NOMO-1 (cell line): ENCODE measurements at regions not wholly inside any gene's neighbourhood (a gene's known extent, or its start where the extent isn't known, plus 50 kb on each side); places are given as distances from the start of the nearest gene placed in this dataset.

Experiments used
- DNase-seq, 2 experiments: peaks; one replicate each; lab custom pipeline; 2025; ENCODE audit not compliant: unreplicated experiment in 2 of 2; lab: John Stamatoyannopoulos, UW

DNA sequence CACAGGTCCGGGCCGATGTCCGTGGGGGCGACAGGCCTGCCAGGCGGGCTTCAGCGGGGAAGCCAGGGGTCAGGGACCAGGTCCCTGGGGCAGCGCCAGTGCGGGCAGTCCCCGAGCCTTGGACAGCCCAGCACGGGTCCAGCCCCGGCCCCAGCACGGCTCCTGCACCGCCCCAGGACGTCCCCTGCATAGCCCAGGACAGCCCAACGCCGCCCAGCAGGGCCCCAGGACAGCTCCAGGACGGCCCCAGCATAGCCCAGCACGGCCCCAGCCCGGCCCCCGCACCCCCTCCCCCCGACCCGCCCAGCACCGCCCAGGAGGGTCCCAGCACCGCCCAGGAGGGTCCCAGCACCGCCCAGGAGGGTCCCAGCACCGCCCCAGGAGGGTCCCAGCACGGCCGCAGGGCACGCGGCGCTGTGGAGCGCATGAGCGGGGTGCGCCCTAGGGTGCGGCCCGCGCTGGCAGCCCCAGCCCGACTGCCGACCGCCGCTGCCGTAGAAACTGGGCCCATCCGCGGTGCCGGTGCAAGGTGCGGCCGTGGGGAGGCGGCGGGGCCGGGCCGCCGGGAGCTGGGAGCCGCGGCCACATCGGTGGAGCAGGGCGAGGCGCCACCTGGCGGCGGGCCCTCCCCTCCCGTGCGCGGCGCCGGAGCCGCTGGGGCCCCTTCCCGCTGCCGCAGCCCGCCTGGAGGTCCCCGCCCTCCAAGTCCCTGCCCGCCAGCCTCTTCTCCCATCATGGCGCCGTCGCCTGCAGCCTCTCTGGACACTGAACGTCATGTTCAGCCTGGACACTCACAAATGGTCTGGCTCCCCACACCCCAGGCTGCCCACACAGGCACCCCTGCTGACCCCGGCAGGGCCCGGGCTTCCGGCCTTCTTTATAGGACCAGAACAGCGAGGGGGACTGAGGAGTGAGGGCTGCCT is 106.8 kb upstream of the NKX1-1 start:
- peak; percentile 2 to 11 for DNase-seq

DNA sequence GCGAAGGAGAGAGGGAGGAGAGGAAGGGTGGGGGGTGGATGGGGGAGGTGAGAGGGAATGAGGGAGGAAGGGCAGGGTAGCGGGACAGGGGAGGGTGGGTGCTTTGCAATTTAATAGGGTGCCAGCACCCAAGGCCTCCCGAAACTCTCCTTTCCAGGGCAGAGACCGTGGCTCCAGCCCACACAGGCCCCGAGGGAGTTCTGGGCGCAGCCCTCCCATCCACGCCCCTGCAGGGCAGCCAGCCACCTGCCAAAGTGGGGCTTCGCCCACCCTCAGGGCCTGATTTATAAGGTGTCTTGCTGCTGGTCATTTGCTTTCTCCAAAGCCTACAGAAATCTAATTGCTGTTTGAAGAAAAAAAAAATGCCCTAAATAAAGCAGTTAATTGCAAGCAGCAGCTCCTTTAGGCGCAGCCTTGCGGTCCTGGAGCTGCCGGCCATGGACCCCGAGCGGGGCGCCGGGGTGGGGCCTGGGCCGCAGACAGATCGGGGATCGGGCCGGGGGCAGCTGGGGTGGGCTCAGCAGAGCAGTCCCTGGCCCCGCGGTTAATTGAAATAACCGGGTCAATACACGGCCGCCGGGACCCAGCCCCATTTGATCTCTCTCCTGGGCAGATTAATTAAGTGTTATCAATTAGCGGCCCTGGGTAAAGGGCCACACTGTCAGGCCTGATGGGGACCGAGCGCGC is 106.0 kb upstream of the NKX1-1 start:
- no peak for DNase-seq

DNA sequence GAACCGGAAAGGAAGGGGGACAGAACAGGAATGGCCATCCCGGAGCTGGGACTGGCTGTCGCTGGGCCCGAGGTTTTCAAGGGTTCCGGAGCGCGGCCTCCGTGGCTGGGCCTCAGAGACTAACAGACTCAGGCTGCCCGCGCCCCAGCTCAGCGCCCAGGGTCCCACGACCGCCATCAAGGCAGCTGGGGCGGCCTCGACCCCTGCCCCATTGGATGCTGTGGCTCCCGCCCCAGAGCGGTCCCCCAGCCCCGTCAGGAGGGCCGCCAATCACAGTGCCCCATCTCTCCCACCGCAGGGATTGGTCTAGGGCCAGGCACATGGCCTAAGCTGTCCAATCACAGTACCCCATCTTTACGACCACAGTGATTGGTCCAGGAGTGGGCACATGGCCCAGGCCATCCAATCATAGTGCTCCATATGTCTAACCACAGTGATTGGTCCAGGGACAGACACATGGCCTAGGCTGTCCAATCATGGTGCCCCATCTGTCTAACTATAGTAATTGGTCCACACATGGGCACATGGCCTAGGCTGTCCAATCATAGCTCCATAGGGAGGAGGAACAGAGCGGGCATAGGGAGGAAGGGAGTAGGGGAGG is 105.3 kb upstream of the NKX1-1 start:
- DNase-seq = no peak

DNA sequence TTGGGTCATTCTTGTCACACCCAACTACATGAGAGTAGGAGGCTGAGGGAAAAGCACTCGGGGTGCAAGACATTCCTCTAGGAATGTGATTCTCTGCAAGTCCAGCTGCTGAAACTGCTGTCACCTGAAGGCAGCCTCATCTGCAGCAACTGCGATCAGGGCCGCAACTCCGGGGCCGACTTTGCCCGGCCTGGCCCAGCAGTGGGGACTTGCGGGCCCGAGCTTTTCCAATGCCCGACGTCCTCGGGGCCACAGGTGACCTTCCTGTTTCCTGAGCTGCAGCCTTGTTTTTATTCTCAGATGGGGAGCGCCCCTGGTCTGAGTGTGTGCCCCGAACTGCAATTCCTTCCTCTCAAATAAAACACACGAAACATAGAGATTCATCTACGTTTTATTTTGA is 104.7 kb upstream of the NKX1-1 start:
- DNase-seq = no peak

DNA sequence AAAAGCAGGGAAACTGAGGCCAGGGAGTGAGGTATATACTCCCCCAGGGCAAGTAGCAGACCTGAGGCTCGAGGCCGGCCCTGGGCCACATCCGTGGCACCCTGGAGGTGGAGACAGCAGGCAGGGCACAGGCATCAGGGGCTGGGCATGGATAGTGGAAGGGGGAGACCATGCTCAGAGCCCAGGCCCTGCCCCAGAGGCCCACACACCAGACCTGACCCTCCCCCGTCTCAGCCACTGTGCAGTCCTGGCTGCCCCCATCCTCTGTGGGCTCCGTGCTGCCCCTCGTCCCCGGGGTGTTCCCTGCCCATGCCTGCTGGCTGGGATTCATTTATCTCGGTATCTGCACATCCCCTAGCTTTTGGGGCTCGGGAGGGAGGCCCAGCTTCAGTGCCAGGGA is 103.1 kb upstream of the NKX1-1 start:
- no peak for DNase-seq

DNA sequence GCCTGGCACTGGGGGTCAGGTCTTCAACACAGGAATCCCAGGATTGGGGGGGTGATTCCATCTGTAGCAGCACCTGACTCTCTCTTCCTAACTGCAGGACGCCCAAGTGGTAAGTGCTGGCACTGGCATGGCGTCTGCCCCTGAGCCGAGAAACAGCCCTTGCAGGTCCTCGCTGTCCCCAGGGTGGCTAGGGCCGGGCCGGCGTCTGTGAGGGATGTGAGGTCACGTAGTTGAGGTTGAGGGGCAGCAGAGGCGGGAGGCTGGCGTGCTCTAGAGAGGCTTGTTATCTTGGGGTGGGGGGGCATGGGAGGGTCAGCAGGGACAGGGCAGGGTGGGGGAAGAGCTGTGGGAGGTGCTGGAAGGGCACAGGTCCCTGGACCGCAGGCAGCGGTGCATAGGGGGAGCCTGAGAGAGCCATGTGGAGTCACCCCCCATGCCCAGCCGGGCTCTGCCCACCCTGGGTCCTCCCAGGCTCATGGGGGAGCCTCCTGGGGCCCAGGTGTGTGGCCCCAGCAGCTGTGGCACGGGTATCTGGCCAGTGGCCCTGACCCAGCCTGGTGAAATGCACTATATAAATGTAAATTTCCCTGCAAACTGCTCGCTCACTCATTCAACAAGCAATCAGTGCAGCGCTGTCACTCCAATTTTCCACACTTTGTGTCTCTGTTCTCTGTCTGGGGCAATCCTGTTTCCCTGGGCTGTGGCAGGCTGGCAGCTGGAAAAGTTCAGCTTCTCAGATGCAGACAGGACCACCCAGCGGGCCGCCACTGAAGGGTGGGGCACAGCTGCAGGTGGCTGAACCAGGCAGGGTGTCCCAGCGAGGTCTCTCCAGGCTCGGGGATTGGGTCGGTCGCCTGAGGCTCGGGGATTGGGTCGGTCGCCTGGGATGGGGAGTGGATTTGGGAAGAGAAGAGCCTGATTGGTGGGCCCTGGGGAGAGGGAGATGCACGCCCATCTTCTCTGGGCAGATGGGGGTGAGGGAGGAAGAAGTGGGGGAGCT is 102.2 kb upstream of the NKX1-1 start:
- no peak for DNase-seq

DNA sequence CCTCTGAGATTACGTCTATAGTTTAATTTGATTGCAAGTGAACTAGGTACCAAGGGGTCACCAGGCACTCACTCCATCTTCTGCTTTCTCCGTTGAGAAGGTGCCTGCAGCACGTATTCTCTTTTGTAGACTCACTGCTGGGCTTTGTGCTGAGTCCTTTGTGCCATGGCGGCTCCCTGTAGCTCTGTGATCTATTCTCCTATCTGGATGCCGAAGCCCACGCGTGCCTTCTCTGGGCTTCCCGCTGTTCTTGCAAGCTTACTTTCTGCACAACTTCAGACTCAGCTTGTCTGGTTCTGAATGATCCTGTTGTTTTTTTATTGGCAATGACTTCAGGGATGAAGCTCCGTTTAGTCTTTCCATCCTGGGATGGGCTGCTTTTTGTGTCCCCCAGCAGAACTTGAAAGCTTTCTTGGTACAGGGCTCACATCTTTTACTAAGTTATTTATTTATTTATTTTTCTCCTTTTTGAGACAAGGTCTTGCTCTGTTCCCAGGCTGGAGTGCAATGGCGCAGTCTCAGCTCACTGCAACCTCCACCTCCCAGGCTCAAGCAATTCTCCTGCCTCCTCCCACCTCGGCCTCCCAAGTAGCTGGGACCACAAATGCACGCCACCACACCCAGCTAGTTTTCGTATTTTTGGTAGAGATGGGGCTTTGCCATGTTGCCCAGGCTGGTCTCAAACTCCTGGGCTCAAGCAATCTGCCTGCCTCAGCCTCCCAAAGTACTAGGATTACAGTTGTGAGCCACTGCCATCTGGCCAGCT is 100.9 kb upstream of the NKX1-1 start:
- no peak for DNase-seq

DNA sequence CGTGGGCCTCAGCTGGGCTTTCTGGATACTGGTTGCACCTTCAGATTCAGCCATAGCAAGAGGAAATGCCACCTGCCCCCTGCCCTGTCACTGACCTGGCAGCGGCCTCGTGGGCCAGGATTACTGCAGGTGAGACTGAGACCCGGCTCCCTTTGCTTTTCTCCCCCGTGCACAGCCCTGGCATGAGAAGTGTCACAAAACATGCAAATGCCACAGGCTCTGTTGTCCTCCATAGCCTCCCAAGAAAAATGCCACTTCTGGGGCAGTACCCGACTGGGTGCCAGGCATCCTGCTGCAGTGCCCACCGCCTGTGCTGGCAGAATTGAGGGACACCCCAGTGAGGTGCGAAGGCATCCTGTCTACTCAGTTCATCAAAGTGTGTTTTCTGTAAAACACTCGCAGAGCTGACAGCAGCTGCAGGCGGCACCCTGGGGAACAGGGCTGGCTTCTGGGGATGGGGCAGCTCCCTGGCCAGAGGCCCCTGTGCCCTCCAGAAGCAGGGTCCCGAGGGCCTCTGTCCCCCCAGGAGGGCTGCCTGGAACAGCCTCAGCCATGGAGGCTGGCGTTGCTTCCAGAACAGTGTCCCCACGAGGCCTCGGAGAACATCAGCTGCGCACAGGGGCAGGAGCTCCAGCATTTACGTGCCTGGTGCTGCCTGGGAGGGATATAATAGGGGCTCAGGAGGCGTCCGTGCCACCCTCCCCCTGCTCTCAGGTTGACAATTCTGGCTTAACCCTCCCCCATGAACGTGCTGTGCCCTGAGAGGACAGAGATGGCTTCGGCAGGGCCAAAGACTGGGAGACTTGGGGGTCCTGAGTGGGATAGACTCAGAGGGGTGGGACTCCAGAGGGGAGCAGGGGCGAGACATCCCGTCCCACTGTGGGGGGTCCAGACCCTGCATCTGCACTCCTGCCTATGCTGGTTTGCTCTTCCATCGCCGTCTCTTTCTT is 99.5 kb upstream of the NKX1-1 start:
- no peak for DNase-seq

DNA sequence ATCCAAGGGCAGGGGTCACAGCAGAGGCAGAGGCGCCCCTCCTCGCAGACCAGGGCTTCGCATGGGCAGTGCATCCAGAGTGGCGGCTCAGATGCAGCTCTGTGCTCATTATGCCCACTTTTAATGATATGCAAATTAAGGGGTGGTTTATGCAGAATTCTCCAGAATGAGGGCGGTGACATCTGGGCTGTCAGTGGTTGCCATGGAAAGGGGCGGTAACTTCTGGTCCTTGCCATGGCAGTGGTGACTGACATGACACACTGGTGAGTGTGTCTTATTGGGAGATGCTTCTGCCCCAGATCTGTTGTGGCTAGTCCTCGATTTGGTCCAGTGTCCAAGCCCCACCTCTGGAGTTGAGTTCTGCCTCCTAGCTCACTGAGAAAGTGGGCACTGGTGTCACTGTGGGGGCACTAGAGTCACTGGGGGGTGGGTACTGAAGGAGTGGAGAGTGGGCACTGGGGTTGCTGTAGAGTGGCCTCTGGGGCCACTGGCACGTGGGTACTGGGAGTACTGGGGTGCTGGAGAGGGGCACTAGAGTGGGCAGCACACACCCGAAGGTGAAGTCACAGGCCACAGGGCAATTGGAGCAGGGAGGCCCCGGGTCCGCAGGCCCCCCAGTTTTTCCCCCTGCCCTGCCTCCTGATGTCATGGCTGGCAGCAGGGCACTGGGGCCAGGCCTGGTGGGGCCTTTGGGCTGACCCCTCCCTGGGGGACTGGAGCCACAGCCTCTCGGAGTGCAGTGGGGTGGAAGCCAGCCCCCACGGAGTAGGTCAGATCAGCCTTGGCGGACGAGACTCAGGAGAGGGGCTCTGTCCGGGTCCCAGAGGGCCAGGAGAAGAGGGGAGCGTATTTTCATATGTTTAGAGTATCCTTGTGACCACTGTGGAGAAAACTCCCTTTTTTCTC is 98.6 kb upstream of the NKX1-1 start:
- no peak for DNase-seq

DNA sequence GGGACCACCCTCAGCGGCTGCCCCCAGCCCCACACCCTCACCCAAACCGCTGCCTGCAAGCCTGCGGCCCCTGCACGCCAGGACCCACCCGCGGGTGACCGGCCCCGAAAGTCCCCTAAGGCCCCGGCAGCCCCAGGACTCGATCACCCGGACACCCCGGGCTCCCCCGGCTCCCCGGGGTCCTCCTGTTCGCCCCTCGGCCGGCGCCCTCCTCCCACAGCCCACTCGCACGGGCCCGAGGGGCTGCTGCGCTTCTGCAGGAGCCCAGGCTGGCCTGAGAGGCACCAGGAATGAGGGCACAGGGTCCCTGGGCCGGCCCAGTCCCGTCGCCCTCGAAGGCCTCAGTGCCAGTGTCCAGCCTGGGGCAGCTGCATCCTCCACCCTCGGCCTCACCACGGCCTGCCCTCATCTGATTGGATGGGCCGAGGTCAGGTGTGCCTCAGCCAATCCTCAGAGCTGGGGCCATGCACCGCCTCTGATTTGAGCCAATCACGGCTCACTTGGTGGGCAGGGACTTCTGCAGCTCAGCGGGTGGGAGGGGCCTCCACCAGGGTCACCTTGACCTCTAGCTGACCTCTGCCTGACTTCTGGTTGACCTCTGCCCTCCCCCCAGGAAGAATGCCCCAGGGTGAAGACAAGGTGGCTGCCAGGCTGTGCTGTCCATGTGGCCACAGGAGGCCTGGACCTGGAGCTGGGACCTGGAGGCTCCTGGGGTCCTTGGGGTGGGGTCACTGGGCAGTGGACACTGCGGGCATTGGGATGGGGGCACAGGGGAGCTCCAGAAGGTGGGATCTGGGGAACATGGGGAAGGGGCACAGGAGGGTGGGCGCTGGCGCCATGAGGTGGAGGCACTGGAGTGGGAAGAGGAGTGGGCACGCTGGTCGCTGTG is 97.6 kb upstream of the NKX1-1 start:
- no peak for DNase-seq

DNA sequence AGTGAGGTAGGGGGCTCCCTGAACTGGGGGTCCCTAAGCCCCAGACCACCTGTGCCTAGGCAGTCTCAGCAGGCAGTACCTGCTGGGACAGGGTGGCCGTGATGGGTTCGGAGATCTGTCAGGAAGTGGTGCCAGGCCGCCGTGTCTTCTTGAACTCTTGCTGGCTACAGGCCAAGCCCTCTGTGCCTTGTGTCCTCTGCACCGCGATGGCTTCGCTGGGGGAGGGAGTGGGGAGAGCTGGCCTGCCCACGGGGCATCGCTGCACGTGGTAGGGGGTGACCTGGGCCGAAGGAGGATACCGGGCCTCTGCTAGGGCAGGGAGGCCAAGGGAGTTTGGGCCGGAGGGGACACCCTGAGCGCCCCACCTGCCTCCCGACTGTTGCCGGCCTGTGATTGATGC is 96.7 kb upstream of the NKX1-1 start:
- no peak for DNase-seq

DNA sequence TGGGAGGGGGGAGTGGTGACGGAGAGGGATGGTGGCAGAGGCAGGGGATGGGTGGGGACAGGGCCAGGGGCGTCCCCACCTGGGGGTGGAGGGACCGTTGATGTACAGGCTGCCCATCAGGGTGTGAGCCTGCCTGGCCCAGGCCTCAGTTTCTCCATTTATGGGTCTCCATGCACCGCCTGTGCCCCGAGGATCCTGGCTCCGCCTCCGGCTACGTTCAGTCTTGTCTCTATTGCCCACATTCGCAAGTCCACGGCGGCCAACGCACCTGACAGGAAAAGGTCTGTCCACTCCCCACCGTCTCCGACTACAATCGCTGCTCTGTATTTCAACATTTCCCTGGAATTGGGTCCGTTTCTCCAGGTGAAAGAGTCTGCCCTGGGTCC is 96.3 kb upstream of the NKX1-1 start:
- DNase-seq = no peak

DNA sequence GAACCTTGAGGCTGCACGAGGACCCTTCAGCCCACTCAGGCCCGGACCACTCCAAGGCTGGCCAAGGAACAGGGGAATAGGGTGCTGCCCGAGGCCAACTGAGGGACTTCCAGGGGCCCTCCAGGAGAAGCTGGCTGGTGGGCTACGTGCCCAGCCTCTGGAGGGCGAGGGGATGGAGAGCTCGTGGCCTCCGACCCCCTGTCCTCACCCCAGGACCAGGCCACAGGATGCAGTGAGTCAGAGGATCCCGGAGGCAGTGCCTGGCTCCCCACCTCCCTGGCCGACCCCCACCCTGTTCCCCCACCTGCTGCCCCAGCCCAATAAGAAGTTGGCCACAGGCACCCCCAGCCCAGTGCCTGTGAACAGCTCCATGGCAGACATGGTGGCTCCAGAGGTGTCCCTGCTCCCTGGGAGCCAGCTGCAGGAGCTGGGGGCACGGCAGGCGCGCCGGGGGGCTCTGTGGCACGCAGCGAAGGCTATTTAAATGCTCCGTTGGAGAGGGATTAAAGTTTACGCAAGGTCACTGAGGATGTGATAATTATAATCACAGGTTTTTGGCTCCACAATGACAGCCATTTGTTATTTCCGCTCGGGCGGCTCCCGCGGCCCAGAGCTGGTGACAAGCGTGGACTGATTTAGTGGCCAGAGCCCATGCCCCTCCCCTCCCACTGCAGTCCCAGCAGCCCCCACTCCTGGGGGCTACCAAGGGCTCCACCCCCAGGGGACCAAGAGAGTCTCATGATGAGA is 95.7 kb upstream of the NKX1-1 start:
- DNase-seq = no peak

DNA sequence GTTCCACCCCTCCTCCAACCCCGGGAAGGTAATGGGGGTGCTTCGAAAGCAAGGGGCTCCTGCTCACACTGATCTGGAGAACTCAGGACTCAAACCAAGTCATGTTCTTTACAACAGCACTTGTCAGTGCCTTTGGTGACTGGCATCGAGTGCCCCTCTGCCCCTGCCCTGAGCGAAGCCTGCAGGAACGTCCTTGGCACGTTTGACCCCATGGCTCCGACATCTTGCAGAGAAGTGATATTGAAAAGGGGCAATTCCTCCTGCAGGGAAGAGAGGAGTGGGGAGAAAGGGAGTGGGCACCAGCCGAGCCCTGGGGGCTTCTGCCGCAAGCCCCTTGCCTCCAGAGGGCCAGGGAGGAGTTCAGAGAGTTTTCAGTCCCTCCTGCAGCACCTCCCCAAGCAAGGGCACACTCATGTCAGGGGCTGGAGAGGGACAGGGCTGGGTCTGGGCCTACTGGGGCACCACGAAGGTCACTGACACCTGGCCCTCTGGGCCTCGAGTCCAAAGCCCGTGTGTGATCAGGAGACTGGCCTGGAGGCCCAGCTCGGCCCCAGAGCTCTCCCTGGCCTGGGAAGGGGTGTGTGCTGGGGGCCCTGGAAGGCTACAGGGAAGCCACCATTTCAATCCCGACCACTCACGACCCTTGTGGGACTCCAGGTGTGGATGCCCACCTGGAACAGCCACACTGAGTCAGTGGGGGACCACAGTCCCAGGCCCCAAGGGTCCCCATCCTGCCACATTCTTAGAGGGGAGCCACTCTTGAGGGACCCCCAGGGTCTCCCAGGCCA is 94.9 kb upstream of the NKX1-1 start:
- DNase-seq = no peak

DNA sequence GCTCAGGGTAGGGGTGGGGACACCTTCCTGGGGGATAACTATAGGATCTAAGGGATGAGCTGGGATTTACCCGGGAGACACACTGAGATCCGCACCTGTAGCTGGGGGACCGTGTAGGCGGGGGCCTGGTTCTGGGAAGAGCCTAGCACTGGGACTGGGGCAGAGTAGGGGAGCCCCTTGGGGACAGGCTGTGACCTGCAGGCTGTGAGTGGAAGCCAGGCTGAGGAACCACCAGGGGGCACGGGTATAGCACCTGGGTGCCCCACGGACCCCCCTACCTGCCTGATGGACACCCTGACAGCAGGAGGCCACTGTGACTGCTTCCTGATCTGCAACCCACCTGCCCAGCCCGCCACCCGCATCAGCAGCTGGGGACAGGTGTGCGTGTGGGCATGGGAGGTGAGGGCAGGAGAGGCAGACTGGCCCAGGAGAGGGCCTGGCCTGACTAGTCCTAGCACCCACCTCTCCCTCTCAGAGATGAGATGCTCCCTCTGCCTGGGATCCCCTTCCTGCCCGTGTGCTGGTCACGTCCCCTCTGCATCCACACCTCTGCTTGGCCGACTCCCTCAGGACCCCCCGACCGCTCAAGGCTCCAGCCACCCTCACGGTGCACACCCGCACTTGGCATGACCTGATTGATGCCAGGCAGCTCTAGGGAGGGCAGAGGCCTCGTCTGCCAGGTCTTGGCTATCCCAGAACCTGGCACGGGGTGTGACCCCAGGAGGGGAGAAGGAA is 94.2 kb upstream of the NKX1-1 start:
- DNase-seq = no peak
